ENCODE measurements at regions not wholly inside any gene's neighbourhood (a gene's known extent, or its start where the extent isn't known, plus 50 kb on each side); places are given as distances from the start of the nearest gene placed in this dataset.

DNA sequence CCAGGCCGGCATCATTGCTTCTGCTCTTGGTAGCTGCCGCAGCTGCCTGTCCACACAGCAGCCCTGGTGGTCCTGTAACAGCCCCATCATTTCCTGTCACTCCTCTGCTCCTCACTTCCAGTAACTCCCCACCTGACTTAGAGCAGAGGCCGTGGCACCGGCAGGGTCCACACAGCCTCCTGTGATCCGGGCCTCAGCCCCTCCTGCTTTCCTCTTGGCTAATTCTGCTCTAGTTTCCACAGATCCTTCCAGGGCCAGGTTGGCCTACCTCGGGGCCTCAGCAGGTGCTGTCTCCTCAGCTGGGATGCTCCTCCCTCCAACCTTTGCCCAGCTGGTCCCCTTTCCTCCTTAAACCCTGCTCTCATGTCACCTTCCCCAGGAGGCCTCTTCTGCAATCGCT, 80.2 kb downstream of the FZD10 start:
- TF ChIP-seq BHLHE40 (IDR thresholded peaks at IDR 0.05; ENCODE audit: borderline replicate concordance) = no peak
- TF ChIP-seq, protein P1, sequence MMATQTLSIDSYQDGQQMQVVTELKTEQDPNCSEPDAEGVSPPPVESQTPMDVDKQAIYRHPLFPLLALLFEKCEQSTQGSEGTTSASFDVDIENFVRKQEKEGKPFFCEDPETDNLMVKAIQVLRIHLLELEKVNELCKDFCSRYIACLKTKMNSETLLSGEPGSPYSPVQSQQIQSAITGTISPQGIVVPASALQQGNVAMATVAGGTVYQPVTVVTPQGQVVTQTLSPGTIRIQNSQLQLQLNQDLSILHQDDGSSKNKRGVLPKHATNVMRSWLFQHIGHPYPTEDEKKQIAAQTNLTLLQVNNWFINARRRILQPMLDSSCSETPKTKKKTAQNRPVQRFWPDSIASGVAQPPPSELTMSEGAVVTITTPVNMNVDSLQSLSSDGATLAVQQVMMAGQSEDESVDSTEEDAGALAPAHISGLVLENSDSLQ (IDR thresholded peaks at IDR 0.05) = no peak
- no peak for TF ChIP-seq FOXM1 (IDR thresholded peaks at IDR 0.05; ENCODE audit: borderline replicate concordance)
- no peak for TF ChIP-seq CTBP1 (IDR thresholded peaks at IDR 0.05; ENCODE audit: borderline replicate concordance)
